K562 (cell line): ENCODE measurements at regions not wholly inside any gene's neighbourhood (a gene's known extent, or its start where the extent isn't known, plus 50 kb on each side); places are given as distances from the start of the nearest gene placed in this dataset.

Experiments used
- TF ChIP-seq, protein P1 (sequence below): sonication (generic); formaldehyde crosslinking; IDR thresholded peaks from 2 replicates; pipeline ENCODE4 v1.8.0; 2022; ENCODE audit warnings: missing genetic modification reagents, mild to moderate bottlenecking, moderate library complexity, borderline replicate concordance
- TF ChIP-seq, protein P2 (sequence below), 3 experiments: IDR thresholded peaks in 2 of 3; conservative IDR thresholded peaks in 1 of 3; 2 replicates each; pipeline ENCODE4 v1.5.1; 2011 to 2012; ENCODE audit warnings: low read length in 3 of 3, mild to moderate bottlenecking in 3 of 3, control low read depth in 2 of 3, improper control_type of control experiment in 1 of 3, inconsistent platforms in 1 of 3, low read depth in 1 of 3, mixed read lengths in 1 of 3, moderate library complexity in 1 of 3; ENCODE audit not compliant: insufficient read depth in 2 of 3
- TF ChIP-seq, protein P3 (sequence below): fragments of 250-450 bp; sonication (Bioruptor Pico); IDR thresholded peaks from 2 replicates; pipeline ENCODE4 v1.4.0; 2020

DNA sequence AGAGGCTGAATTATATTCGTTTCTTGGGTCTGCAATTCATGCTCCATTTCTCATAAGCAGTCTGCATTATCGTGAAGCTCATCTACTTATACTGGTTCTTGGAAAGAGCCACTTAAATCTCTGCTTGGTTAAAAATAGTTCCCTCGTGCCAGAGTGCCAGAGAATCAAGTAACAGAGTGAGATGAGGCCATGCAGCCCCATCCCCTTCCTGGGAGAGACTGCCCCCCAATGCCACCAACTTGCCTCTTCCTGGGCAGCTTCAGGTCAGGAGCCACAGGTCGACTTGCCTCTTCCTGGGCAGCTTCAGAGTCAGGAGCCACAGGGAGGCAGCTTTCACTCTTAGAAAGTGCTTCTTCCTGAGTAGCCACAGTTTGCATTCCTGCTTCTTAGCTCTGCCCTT, 223.9 kb upstream of the ZBED5 start (continued):
- TF ChIP-seq, protein P1, sequence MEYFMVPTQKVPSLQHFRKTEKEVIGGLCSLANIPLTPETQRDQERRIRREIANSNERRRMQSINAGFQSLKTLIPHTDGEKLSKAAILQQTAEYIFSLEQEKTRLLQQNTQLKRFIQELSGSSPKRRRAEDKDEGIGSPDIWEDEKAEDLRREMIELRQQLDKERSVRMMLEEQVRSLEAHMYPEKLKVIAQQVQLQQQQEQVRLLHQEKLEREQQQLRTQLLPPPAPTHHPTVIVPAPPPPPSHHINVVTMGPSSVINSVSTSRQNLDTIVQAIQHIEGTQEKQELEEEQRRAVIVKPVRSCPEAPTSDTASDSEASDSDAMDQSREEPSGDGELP (CRISPR knock-in tag), result no peak
- TF ChIP-seq, protein P2, sequence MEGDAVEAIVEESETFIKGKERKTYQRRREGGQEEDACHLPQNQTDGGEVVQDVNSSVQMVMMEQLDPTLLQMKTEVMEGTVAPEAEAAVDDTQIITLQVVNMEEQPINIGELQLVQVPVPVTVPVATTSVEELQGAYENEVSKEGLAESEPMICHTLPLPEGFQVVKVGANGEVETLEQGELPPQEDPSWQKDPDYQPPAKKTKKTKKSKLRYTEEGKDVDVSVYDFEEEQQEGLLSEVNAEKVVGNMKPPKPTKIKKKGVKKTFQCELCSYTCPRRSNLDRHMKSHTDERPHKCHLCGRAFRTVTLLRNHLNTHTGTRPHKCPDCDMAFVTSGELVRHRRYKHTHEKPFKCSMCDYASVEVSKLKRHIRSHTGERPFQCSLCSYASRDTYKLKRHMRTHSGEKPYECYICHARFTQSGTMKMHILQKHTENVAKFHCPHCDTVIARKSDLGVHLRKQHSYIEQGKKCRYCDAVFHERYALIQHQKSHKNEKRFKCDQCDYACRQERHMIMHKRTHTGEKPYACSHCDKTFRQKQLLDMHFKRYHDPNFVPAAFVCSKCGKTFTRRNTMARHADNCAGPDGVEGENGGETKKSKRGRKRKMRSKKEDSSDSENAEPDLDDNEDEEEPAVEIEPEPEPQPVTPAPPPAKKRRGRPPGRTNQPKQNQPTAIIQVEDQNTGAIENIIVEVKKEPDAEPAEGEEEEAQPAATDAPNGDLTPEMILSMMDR (IDR thresholded peaks at IDR 0.05 in 2 of 3, conservative IDR thresholded peaks at IDR 0.05 in 1 of 3; ENCODE audit: insufficient read depth in 2 of 3, low read depth in 1 of 3, low read length in 3 of 3), result no peak
- TF ChIP-seq, protein P3, sequence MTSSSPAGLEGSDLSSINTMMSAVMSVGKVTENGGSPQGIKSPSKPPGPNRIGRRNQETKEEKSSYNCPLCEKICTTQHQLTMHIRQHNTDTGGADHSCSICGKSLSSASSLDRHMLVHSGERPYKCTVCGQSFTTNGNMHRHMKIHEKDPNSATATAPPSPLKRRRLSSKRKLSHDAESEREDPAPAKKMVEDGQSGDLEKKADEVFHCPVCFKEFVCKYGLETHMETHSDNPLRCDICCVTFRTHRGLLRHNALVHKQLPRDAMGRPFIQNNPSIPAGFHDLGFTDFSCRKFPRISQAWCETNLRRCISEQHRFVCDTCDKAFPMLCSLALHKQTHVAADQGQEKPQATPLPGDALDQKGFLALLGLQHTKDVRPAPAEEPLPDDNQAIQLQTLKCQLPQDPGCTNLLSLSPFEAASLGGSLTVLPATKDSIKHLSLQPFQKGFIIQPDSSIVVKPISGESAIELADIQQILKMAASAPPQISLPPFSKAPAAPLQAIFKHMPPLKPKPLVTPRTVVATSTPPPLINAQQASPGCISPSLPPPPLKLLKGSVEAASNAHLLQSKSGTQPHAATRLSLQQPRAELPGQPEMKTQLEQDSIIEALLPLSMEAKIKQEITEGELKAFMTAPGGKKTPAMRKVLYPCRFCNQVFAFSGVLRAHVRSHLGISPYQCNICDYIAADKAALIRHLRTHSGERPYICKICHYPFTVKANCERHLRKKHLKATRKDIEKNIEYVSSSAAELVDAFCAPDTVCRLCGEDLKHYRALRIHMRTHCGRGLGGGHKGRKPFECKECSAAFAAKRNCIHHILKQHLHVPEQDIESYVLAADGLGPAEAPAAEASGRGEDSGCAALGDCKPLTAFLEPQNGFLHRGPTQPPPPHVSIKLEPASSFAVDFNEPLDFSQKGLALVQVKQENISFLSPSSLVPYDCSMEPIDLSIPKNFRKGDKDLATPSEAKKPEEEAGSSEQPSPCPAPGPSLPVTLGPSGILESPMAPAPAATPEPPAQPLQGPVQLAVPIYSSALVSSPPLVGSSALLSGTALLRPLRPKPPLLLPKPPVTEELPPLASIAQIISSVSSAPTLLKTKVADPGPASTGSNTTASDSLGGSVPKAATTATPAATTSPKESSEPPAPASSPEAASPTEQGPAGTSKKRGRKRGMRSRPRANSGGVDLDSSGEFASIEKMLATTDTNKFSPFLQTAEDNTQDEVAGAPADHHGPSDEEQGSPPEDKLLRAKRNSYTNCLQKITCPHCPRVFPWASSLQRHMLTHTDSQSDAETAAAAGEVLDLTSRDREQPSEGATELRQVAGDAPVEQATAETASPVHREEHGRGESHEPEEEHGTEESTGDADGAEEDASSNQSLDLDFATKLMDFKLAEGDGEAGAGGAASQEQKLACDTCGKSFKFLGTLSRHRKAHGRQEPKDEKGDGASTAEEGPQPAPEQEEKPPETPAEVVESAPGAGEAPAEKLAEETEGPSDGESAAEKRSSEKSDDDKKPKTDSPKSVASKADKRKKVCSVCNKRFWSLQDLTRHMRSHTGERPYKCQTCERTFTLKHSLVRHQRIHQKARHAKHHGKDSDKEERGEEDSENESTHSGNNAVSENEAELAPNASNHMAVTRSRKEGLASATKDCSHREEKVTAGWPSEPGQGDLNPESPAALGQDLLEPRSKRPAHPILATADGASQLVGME (CRISPR knock-in tag), result no peak
